IMR-90 (cell line): ENCODE measurements at regions not wholly inside any gene's neighbourhood (a gene's known extent, or its start where the extent isn't known, plus 50 kb on each side); places are given as distances from the start of the nearest gene placed in this dataset.

Source experiments
- ATAC-seq: fragments of 200-7000 bp; cut with Tn5 transposase; 2 replicates; pipeline ENCODE4 v1.9.1; 2020; ENCODE audit warnings: low read depth, mild to moderate bottlenecking, moderate library complexity
- BruUV-seq: library from RNA; stranded (reverse); fragments of 400-500 nt; replicated peaks from 2 replicates; lab custom pipeline; 2021; lab: Mats Ljungman, UMichigan
- CTCF ChIA-PET: fragments of 300-600 bp; formaldehyde crosslinking; extraction: SDS; loops from one replicate; lab custom pipeline; 2021; ENCODE audit warnings: antibody characterized with exemption; lab: Yijun Ruan, JAX
- POLR2A ChIA-PET: fragments of 300-600 bp; sonication (Branson Sonifier 250); formaldehyde crosslinking; loops from one replicate; lab custom pipeline; 2022; ENCODE audit warnings: antibody characterized with exemption; ENCODE audit not compliant: unreplicated experiment; lab: Charles Lee
- DNase-seq: peaks from one replicate; pipeline ENCODE4 v3.0.0; 2013
- H2AFZ ChIP-seq: replicated peaks from 2 replicates; pipeline ENCODE3; 2013; ENCODE audit warnings: low read length, mild to moderate bottlenecking; ENCODE audit not compliant: poor library complexity
- H2AK5ac ChIP-seq: 2 replicates; pipeline ENCODE4 v1.6.1; 2013; ENCODE audit warnings: low read depth, low read length, inconsistent platforms
- H2AK9ac ChIP-seq: replicated peaks from 2 replicates; pipeline ENCODE3; 2013; ENCODE audit warnings: mild to moderate bottlenecking, low read depth, low read length, moderate library complexity; ENCODE audit not compliant: poor library complexity
- H2BK120ac ChIP-seq: 2 replicates; pipeline ENCODE4 v1.6.1; 2013; ENCODE audit warnings: low read depth, low read length, inconsistent platforms
- H2BK15ac ChIP-seq: 3 replicates; pipeline ENCODE4 v1.6.1; 2013; ENCODE audit warnings: low read depth, low read length, inconsistent platforms
- H2BK20ac ChIP-seq: 2 replicates; pipeline ENCODE4 v1.6.1; 2013; ENCODE audit warnings: low read depth, mild to moderate bottlenecking, inconsistent platforms, low read length, moderate library complexity
- H2BK5ac ChIP-seq: 2 replicates; pipeline ENCODE4 v1.6.1; 2013; ENCODE audit warnings: mild to moderate bottlenecking, low read depth, low read length, inconsistent platforms; ENCODE audit not compliant: poor library complexity, severe bottlenecking
- H3K14ac ChIP-seq: replicated peaks from 2 replicates; pipeline ENCODE4 v1.6.1; 2013; ENCODE audit warnings: low read depth, low read length, inconsistent platforms
- H3K18ac ChIP-seq: 2 replicates; pipeline ENCODE4 v1.6.1; 2013; ENCODE audit warnings: low read depth, low read length, control low read depth
- H3K23ac ChIP-seq: 2 replicates; pipeline ENCODE4 v1.6.1; 2013; ENCODE audit warnings: low read depth, low read length, inconsistent platforms
- H3K27ac ChIP-seq: 2 replicates; pipeline ENCODE4 v1.5.1; 2013; ENCODE audit warnings: mild to moderate bottlenecking, control low read depth, low read length; ENCODE audit not compliant: insufficient read depth
- H3K27me3 ChIP-seq: 2 replicates; pipeline ENCODE4 v1.6.1; 2013; ENCODE audit warnings: low read length; ENCODE audit not compliant: control insufficient read depth, insufficient read depth
- H3K36me3 ChIP-seq: 2 replicates; pipeline ENCODE4 v1.6.1; 2013; ENCODE audit warnings: low read length, mixed read lengths; ENCODE audit not compliant: control insufficient read depth, insufficient read depth
- H3K4ac ChIP-seq: 2 replicates; pipeline ENCODE4 v1.6.1; 2013; ENCODE audit warnings: low read depth, low read length, inconsistent platforms
- H3K4me1 ChIP-seq: 2 replicates; pipeline ENCODE4 v1.6.1; 2013; ENCODE audit warnings: low read length, mixed read lengths; ENCODE audit not compliant: control insufficient read depth, insufficient read depth
- H3K4me2 ChIP-seq: 2 replicates; pipeline ENCODE4 v1.6.1; 2013; ENCODE audit warnings: low read depth, mild to moderate bottlenecking, control low read depth, low read length, moderate library complexity
- H3K4me3 ChIP-seq: 2 replicates; pipeline ENCODE4 v1.5.1; 2013; ENCODE audit warnings: low read depth, mild to moderate bottlenecking, control low read depth, low read length, moderate library complexity; ENCODE audit not compliant: insufficient read depth
- H3K56ac ChIP-seq: 2 replicates; pipeline ENCODE4 v1.6.1; 2013; ENCODE audit warnings: low read length, inconsistent platforms; ENCODE audit not compliant: insufficient read depth; ENCODE audit errors: extremely low read depth
- H3K79me1 ChIP-seq, 2 experiments: 2 replicates each; pipeline ENCODE4 v1.6.1; 2013; ENCODE audit warnings: low read length in 2 of 2, inconsistent platforms in 1 of 2, low read depth in 1 of 2
- H3K9ac ChIP-seq: 2 replicates; pipeline ENCODE4 v1.6.1; 2013; ENCODE audit warnings: low read depth, low read length, control low read depth
- H3K9me1 ChIP-seq: 2 replicates; pipeline ENCODE4 v1.6.1; 2013; ENCODE audit warnings: low read length, inconsistent platforms; ENCODE audit not compliant: insufficient read depth
- H3K9me3 ChIP-seq: 2 replicates; pipeline ENCODE4 v1.6.1; 2013; ENCODE audit warnings: low read length; ENCODE audit not compliant: control insufficient read depth, insufficient read depth
- H4K20me1 ChIP-seq: 2 replicates; pipeline ENCODE4 v1.6.1; 2013; ENCODE audit warnings: low read length, inconsistent platforms; ENCODE audit not compliant: insufficient read depth
- H4K5ac ChIP-seq: 2 replicates; pipeline ENCODE4 v1.6.1; 2013; ENCODE audit warnings: mild to moderate bottlenecking, low read depth, low read length, control low read depth
- H4K8ac ChIP-seq, 2 experiments: 2 replicates each; pipeline ENCODE4 v1.6.1; 2013; ENCODE audit warnings: low read depth in 2 of 2, low read length in 2 of 2, control low read depth in 1 of 2, inconsistent platforms in 1 of 2
- H4K91ac ChIP-seq: 2 replicates; pipeline ENCODE4 v1.6.1; 2013; ENCODE audit warnings: low read depth, low read length, inconsistent platforms; ENCODE audit not compliant: insufficient read depth
- BHLHE40 ChIP-seq: fragments of 150-350 bp; IDR thresholded peaks from 2 replicates; pipeline ENCODE4 v1.6.1; 2016; ENCODE audit warnings: mild to moderate bottlenecking, low read depth, low read length
- CHD1 ChIP-seq: IDR thresholded peaks from 2 replicates; pipeline ENCODE4 v1.6.1; 2012; ENCODE audit warnings: low read depth, low read length, improper control_type of control experiment
- CTCF ChIP-seq: conservative IDR thresholded peaks from 2 replicates; pipeline ENCODE4 v1.5.1; 2012; ENCODE audit warnings: mild to moderate bottlenecking, low read depth, low read length, improper control_type of control experiment
- MAFK ChIP-seq: IDR thresholded peaks from 2 replicates; pipeline ENCODE4 v1.6.1; 2012; ENCODE audit warnings: low read depth, low read length, improper control_type of control experiment
- POLR2A ChIP-seq: IDR thresholded peaks from 2 replicates; pipeline ENCODE4 v1.6.1; 2012; ENCODE audit warnings: mild to moderate bottlenecking, low read depth, low read length
- RFX5 ChIP-seq: IDR thresholded peaks from 2 replicates; pipeline ENCODE4 v1.8.0; 2012; ENCODE audit warnings: low read depth, mild to moderate bottlenecking, low read length, moderate library complexity
- WGBS, 2 experiments: methylation state at CpG; one replicate each; pipeline versions ENCODE4 v1.1.5 to v1.1.7; 2013; ENCODE audit warnings: missing lambda C conversion rate in 2 of 2; ENCODE audit not compliant: insufficient read length in 1 of 2; ENCODE audit errors: extremely low coverage in 2 of 2; 5-methylcytosine and 5-hydroxymethylcytosine counted together
- dilution Hi-C: fragments of 300-500 bp; cut with HindIII; formaldehyde crosslinking; loops from one replicate; pipeline ENCODE4 v1.14.3; 2018; ENCODE audit warnings: low sequenced_read_pairs; ENCODE audit not compliant: unreplicated experiment
- in situ Hi-C: fragments of 300-500 bp; cut with MboI; formaldehyde crosslinking; loops from 3 replicates; pipeline ENCODE4 v1.14.3; 2019; ENCODE audit warnings: low sequenced_read_pairs, inconsistent platforms, mixed read lengths
- intact Hi-C: fragments of 100-400 bp; cut with micrococcal nuclease; formaldehyde crosslinking; loops from 2 replicates; pipeline ENCODE4 v1.10.0; 2022

DNA sequence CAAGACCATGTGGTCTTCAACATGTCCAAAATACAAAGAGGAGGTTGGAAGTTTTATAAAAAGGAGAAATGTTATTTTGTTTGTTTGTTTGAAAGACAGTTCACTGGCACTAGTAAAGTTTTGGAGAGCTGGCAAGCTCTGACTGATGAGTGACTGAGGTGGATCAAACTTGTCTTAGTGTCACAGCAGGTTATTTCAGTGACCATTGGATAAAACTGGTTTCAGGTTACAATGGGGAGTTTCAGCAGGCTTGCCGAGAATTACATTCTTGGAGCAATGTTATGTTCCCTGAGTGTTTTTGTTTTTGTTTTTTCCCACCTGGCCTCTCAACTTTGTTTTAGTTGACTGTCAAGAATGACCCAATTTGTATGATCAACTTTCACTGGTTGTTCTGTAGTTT lies 414.5 kb upstream of the ARHGEF26 start:
- Histone ChIP-seq H3K23ac (no peak overlapping the region), H2AFZ (no peak overlapping the region), H3K9ac (no peak overlapping the region), H3K18ac (no peak overlapping the region), H4K91ac (no peak overlapping the region), H2BK5ac (no peak overlapping the region), H3K27ac (no peak overlapping the region), H3K9me1 (no peaks in the 10 kb centered on the region), H3K4me2 (no peak overlapping the region), H2AK5ac (no peak overlapping the region), H3K14ac (no peak overlapping the region), H3K4me1 (no peaks in the 10 kb centered on the region), H3K4ac (no peak overlapping the region), H4K5ac (no peak overlapping the region), H3K4me3 (no peak overlapping the region), H2BK20ac (no peak overlapping the region), H3K79me1 (no peaks in the 10 kb centered on the region), H3K36me3 (no peaks in the 10 kb centered on the region), H2AK9ac (no peak overlapping the region), H3K56ac (no peak overlapping the region), H4K8ac (no peak overlapping the region), H3K27me3 (no peaks in the 10 kb centered on the region), H4K20me1 (no peaks in the 10 kb centered on the region), H2BK15ac (no peak overlapping the region), H2BK120ac (no peak overlapping the region), H3K9me3 (no peaks in the 10 kb centered on the region)
- BruUV-seq, result no TSS peak
- ChIA-PET CTCF (interaction anchor here (1.3 kb wide), 1 partner anchor 17 kb away, joined by 3 read pairs; no protein-coding TSS in a partner anchor), POLR2A (no interaction called here)
- WGBS, 2 experiments, result no CpG with 5 or more reads among the region's 1 CpG
- intact Hi-C loops, result no loop called here
- dilution Hi-C loops, result no loop called here
- DNase-seq, result no peak
- no peak for ATAC-seq
- in situ Hi-C loops, result no loop called here
- no peak for TF ChIP-seq RFX5
- no peak for TF ChIP-seq CTCF
- TF ChIP-seq MAFK, result no peak
- no peak for TF ChIP-seq CHD1
- no peak for TF ChIP-seq BHLHE40
- no peak for TF ChIP-seq POLR2A
